HG03280 (cell line): ENCODE measurements at regions not wholly inside any gene's neighbourhood (a gene's known extent, or its start where the extent isn't known, plus 50 kb on each side); places are given as distances from the start of the nearest gene placed in this dataset.

Experiments used
- ATAC-seq: cut with Tn5 transposase; IDR thresholded peaks from one replicate; pipeline ENCODE4 v1.9.1; 2021; ENCODE audit warnings: mild to moderate bottlenecking, moderate library complexity; ENCODE audit not compliant: unreplicated experiment

DNA sequence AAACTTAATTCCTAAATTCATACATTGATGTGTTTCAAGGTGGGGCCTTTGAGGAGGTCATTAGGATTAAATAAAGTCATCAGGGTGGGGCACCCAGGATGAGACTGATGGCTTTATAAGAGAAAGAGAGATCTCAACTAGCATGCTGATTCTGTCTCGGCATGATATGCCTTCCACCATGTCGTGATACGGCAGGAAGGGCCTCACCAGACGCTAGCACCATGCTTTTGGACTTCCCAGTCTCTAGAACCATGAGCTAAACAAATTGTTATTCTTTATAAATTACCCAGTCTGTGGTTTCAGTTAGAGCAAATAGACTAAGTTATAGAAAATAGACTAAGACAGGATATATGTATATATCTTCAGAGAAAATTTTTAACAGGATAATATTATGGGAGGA, 759.6 kb downstream of the MED13L start:
- ATAC-seq, result no peak

- no peak for ATAC-seq
Observed at GRCh38 chr12:115511986-115512711, 765.3 kb downstream of the MED13L start.

DNA sequence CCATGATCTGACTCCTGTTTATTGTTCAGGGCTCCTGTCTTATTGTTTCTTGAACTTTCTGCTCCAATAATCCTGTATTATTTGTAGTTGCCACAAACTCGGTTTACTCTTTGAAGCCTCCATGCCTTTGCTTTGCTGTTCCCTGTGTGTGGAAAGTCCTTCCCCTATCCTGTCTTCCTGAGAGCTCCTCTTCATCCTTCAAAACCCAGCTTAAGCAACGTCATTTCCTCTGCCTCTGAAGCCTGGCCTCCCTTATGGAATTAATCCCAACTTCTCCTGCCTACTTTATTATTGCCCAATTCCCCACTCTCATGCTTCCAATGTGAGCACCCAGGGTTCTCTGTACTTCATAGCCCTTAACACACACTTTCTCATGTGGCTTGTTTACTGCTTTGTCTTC, 766.2 kb downstream of the MED13L start:
- no peak for ATAC-seq

GRCh38 chr12:115508990-115509389, 768.5 kb downstream of the MED13L start:
- no peak for ATAC-seq

GRCh38 chr12:115507951-115508722, 769.4 kb downstream of the MED13L start:
- no peak for ATAC-seq

GRCh38 chr12:115507560-115507889, 770.0 kb downstream of the MED13L start:
- ATAC-seq, result no peak

DNA sequence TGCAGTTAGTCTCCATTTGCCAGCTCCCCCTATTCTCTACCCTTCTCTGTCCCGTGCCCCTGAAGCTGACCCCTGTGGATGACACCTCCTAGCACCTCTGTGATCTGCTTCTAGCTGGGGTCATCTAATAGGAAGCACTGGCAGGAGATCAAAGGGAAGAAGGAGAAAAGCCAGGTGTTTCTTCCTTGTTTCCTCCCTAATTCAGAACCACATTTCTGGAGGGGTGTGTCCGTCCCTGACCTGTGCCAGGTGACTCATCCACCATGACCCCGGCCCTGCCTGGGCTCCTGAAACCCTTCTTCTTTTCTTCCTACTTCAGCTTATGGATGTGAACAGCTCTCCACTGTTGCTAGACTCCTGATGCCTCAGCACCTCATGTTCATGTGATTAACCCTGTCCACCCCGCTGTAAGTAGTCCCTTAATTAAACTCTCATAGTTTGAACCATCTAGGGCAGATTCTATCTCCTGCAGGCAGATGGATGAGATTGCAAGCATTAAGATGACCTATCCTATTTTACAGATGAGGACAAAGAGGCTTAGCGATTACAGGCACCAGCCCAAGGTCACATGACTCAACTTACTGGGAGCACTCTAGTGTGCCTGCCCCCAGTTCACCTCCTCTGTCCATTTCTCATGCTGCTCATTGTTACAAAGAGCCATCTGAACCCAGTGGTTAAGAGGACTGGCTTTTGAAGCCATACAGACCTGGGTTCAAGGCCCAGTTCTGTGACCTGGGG, 770.5 kb downstream of the MED13L start:
- no peak for ATAC-seq

DNA sequence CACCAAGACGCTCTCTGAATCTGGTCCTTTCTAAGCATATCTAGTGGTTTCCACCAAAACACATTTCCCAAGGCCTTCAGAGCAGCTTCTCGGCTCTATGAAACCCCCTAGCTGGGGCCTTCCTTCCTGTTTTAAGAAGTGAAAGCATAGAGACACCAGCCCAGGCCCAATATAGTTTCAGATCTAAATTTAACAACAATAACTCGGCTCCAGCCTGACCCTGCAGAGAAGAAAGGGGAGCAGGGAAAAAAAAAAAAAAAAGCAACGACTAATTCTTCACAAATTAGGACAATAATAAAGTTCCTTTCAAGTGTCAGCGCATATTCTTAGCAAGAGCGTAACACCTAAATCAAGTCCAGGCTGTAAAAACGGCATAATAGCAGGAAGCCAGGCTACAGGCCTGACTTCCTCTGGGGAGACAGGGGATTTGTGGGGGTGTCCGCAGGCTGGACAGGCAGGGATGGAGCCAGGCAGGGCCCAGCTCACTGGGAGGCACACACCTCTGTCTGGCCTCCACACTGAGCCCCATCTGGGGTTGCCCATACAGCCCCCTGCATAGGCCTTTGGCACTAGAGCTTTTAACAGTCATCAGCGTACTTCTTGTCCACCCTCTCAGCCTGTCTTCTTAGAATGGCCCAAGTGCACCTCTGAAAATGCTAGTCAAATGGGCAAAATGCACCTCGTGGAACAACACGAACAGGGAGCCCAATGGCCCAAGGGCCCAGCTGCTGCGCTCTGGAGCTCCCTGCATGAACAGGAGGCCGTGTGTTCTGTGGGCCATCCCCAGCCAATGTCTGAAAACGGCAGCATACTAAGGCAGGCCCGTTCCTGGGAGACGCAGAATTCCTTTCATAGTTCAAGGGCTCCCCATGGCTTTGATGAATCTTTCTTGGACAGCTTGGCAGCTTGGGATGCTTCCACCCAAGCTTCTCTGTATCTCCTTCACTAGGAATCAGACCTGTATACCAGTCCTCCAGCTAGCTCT, 772.9 kb downstream of the MED13L start:
- ATAC-seq, result no peak

GRCh38 chr12:115500872-115501271, 776.6 kb downstream of the MED13L start:
- ATAC-seq, result no peak

- no peak for ATAC-seq
Observed at GRCh38 chr12:115495300-115495699, 782.2 kb downstream of the MED13L start.

GRCh38 chr12:115492553-115492952, 784.9 kb downstream of the MED13L start:
- no peak for ATAC-seq

DNA sequence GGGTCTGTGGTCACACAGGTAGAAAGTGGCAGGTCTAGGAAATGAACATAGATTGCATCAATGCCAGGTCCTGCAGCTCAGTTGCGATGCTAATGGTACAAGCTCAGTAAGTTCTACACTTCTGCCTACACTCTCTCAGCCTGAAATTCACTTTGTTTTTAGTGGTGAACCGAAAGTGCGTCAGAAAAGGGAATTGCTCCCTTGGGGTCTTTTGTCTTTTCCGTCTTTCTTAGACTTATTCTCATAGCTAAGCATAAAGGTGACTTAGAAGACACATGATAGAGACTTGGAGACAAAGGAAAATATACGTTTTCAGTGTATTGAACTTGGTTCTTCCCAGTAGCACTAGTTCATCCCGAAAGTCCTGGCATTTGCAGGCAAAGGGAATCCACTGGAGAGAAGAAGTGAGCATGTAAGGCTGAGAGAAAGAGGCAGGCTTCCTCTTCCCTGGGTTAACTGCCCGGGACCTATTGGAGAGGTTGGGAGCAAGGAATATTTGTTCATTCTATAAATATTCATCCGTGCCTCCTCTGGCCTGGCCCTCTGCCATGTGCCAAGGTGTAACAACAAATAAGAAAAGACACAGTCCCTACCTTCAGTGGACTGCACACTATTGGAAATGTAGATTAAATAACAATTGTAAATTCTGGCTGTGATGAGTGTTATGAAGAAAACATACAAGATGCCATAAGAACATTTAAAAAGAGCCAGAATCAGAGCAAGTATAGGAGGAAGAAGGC, 785.8 kb downstream of the MED13L start:
- no peak for ATAC-seq

DNA sequence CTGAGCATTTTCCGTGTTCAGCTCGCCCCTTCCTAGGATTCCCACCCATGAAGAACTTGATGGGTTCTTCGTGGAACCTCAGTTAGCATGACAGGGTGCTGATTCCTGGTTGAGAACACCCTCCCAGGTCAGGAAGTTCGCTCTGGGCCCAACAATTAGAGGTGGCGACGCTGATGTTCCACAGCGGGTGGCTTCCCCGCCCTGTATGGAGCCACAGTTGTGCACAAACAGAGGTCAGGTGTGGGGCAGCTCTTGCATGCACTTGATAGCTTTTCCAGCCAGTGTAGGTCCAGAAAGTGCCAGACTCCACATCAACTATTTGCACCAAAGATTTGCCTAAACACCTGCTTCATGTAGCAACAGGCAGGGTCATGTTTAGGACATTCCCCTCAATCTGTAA, 788.2 kb downstream of the MED13L start:
- ATAC-seq, result no peak

DNA sequence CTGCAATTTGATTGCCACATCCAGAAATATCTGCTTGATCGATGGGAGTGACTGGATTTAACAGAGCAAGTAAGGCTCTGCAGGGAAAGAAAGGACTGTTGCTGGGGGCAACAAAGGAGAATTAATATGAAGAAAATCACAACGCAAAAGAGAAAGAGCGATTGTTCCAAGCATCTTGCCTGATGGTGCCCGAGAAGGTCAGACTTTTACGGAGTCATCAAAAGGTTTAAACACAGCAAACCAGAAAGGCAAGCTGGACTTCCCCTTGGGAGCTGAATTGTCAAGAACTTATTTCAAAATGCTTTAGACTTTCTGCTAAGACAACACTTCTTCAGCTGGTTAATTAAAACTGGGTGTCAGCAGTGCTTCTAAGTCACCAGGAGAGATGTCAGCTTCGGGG, 791.5 kb downstream of the MED13L start:
- no peak for ATAC-seq

GRCh38 chr12:115485503-115485902, 792.0 kb downstream of the MED13L start:
- ATAC-seq, result no peak

DNA sequence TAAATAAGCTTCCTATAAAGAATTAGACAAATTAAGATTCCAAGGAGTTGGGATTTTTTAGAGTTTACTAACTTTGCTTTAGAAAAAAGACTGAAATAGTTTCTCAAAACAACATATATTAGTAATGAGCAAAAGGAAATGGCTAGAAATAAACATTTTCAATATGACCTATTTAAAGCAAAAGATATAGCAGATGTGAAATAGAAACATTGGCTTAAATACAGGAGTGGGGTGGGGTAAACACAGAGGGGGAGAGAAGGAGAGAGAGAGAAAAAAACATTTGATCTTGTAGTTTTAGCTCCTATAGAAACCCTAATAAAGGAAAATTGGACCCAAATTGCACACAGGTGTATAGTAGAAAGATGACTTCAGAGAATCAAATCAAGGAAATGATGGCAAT, 794.5 kb downstream of the MED13L start:
- ATAC-seq, result no peak

DNA sequence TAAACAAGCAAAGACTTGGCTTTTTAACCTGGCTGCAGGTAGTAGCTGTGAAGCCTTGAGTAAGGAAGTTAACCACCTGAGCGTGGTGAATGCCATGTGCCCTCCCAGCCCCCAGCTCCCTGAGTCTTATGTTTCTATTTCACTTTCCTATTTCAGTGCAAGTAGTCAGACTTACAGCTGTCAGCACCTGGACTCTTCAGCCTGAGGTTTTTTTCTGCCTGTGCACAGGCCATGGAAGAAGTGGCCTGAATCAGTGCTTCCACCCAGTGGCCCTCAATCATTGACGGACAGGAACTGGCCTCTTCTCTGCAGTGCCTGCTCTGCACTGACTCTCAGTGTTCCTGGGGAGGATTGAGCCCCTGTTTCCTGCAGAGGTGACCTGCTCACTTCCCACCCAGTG, 796.4 kb downstream of the MED13L start:
- no peak for ATAC-seq

- ATAC-seq, result no peak
Observed at GRCh38 chr12:115478505-115478904, 794.5 kb upstream of the TBX3 start.

DNA sequence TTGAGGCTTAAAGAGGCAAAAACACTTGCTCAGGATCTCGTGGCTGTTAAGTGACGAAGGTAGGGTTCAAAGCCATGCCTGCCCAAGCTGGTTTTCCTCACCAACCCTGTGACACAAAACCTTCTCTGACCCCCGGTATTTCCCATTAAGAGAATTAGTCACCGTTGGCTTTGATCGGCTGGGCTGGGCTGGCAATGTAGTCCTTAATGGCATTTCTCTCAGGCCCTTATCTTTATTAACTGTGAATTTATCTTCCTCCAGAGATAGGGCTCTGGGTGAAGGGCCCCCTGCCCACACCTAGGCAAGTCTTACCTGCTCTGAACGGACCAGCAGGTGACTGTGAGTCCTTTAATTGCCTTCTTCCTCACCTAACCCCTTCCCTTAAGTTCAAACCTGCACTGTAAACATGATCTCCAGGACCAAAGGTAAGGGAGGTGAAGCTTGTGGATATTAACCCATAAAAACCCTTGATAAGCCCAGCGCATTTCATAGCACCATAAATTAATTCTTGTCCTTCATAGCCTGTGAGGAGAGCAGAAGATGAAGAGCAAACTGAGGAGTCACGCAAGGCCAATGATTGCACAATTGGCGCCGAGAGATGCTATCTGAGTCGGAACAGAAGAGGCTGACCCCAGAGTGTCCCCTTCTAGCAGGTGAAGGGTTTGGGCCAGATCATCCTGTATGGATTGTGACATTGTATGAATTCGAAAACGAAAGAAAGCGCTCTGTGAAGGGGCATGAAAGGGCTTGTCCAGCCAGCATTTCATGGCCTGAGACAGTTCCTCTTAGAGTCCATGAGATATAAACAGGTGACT, 790.8 kb upstream of the TBX3 start:
- ATAC-seq, result no peak
